CD4-positive, alpha-beta memory T cell (primary cell): ENCODE measurements at regions not wholly inside any gene's neighbourhood (a gene's known extent, or its start where the extent isn't known, plus 50 kb on each side); places are given as distances from the start of the nearest gene placed in this dataset.

Experiments
- CTCF ChIA-PET: fragments of 350-600 bp; sonication (Branson Sonifier 250); formaldehyde crosslinking; loops from one replicate; lab custom pipeline; 2021; ENCODE audit warnings: inconsistent platforms; ENCODE audit not compliant: partially characterized antibody; lab: Charles Lee
- POLR2A ChIA-PET: fragments of 350-600 bp; sonication (Branson Sonifier 250); formaldehyde crosslinking; loops from one replicate; lab custom pipeline; 2021; ENCODE audit not compliant: partially characterized antibody; lab: Charles Lee
- DNase-seq, 5 donors: peaks; one replicate each; pipeline versions ENCODE4 v3.0.0 to v3.0.0-alpha.2; 2020 to 2022; ENCODE audit warnings: mixed read lengths in 1 of 5
- H3K27ac ChIP-seq: one replicate; pipeline ENCODE4 v1.7.0; 2013; ENCODE audit warnings: low read depth, low read length
- H3K27me3 ChIP-seq: 2 replicates; pipeline ENCODE4 v1.7.0; 2013; ENCODE audit warnings: mild to moderate bottlenecking, low read length, moderate library complexity; ENCODE audit not compliant: insufficient read depth
- H3K36me3 ChIP-seq: 2 replicates; pipeline ENCODE4 v1.7.0; 2013; ENCODE audit warnings: mild to moderate bottlenecking, low read length, moderate library complexity; ENCODE audit not compliant: insufficient read depth
- H3K4me1 ChIP-seq: 2 replicates; pipeline ENCODE4 v1.7.0; 2013; ENCODE audit warnings: mild to moderate bottlenecking, low read length, moderate library complexity; ENCODE audit not compliant: insufficient read depth
- H3K4me3 ChIP-seq, 2 donors: one replicate each; pipeline ENCODE4 v1.7.0; 2013; ENCODE audit warnings: low read length in 2 of 2, mild to moderate bottlenecking in 1 of 2
- H3K9me3 ChIP-seq, 2 donors: one replicate each; pipeline ENCODE4 v1.7.0; 2013; ENCODE audit warnings: low read length in 2 of 2, control low read depth in 1 of 2; ENCODE audit not compliant: control insufficient read depth in 1 of 2
- H3K27ac Mint-ChIP-seq, 7 donors: one replicate each; pipeline ENCODE4 v1.8.0; 2020 to 2021; ENCODE audit warnings: mixed read lengths in 7 of 7, mild to moderate bottlenecking in 6 of 7, inconsistent platforms in 3 of 7, moderate library complexity in 3 of 7
- H3K27me3 Mint-ChIP-seq, 2 donors: one replicate each; pipeline ENCODE4 v1.8.0; 2020 to 2021; ENCODE audit warnings: mixed read lengths in 2 of 2
- H3K36me3 Mint-ChIP-seq, 2 donors: one replicate each; pipeline ENCODE4 v1.8.0; 2020 to 2021; ENCODE audit warnings: mixed read lengths in 2 of 2, inconsistent platforms in 1 of 2, mild to moderate bottlenecking in 1 of 2
- H3K4me1 Mint-ChIP-seq, 4 donors: one replicate each; pipeline ENCODE4 v1.8.0; 2020 to 2021; ENCODE audit warnings: mixed read lengths in 4 of 4, mild to moderate bottlenecking in 1 of 4
- H3K4me3 Mint-ChIP-seq, 8 donors: one replicate each; pipeline ENCODE4 v1.8.0; 2020 to 2021; ENCODE audit warnings: mixed read lengths in 8 of 8, mild to moderate bottlenecking in 7 of 8, moderate library complexity in 6 of 8, inconsistent platforms in 3 of 8
- H3K9me3 Mint-ChIP-seq, 8 donors: one replicate each; pipeline ENCODE4 v1.8.0; 2020 to 2021; ENCODE audit warnings: mixed read lengths in 8 of 8, mild to moderate bottlenecking in 5 of 8, inconsistent platforms in 3 of 8, moderate library complexity in 1 of 8
- intact Hi-C: fragments of 100-400 bp; cut with micrococcal nuclease; formaldehyde crosslinking; loops from one replicate; pipeline ENCODE4 v1.15.1; 2023

- H3K27ac Mint-ChIP-seq: no peak overlapping the region
- no peaks in the 10 kb centered on the region for H3K4me1 ChIP-seq
- intact Hi-C loops: no loop called here
- no peak overlapping the region for H3K4me3 Mint-ChIP-seq
- H3K4me3 ChIP-seq: no peak overlapping the region
- no peaks in the 10 kb centered on the region for H3K27me3 ChIP-seq
- no peaks in the 10 kb centered on the region for H3K9me3 ChIP-seq
- DNase-seq: no peak
- H3K9me3 Mint-ChIP-seq: peaks cover 0 to 7% (median 2%) of the 10 kb centered on the region in 8 donors
- no peak overlapping the region for H3K27ac ChIP-seq
- CTCF ChIA-PET: no interaction called here
- H3K36me3 ChIP-seq: no peaks in the 10 kb centered on the region
- no peaks in the 10 kb centered on the region for H3K36me3 Mint-ChIP-seq
- H3K27me3 Mint-ChIP-seq: no peaks in the 10 kb centered on the region
- no peaks in the 10 kb centered on the region for H3K4me1 Mint-ChIP-seq
- POLR2A ChIA-PET: no interaction called here
These were observed 488.1 kb upstream of the HTR2C start for GRCh38 chrX:114095789-114096188.

- no peak overlapping the region for H3K27ac Mint-ChIP-seq
- no peaks in the 10 kb centered on the region for H3K27me3 ChIP-seq
These were observed 496.3 kb upstream of the HTR2C start for GRCh38 chrX:114087543-114087942.

GRCh38 chrX:114077773-114078172 lies 506.1 kb upstream of the HTR2C start:
- Histone ChIP-seq H3K4me3 (no peak overlapping the region), H3K4me1 (no peaks in the 10 kb centered on the region), H3K27ac (no peak overlapping the region), H3K36me3 (no peaks in the 10 kb centered on the region), H3K9me3 (no peaks in the 10 kb centered on the region), H3K27me3 (no peaks in the 10 kb centered on the region)
- no peaks in the 10 kb centered on the region for H3K36me3 Mint-ChIP-seq
- intact Hi-C loops: no loop called here
- no peak overlapping the region for H3K27ac Mint-ChIP-seq
- H3K4me3 Mint-ChIP-seq: no peak overlapping the region
- H3K9me3 Mint-ChIP-seq: peaks cover 0 to 6% (median 0%) of the 10 kb centered on the region in 8 donors
- no peak for DNase-seq
- no peaks in the 10 kb centered on the region for H3K4me1 Mint-ChIP-seq
- no peaks in the 10 kb centered on the region for H3K27me3 Mint-ChIP-seq
- CTCF ChIA-PET: no interaction called here
- POLR2A ChIA-PET: no interaction called here

More at GRCh38 chrX:114087543-114087942, 496.3 kb upstream of the HTR2C start:
- POLR2A ChIA-PET: no interaction called here
- Histone ChIP-seq H3K4me1 (no peaks in the 10 kb centered on the region), H3K4me3 (no peak overlapping the region), H3K9me3 (no peaks in the 10 kb centered on the region), H3K27ac (no peak overlapping the region), H3K36me3 (no peaks in the 10 kb centered on the region)
- no peak for DNase-seq
- Mint-ChIP-seq H3K27me3 (no peaks in the 10 kb centered on the region), H3K36me3 (no peaks in the 10 kb centered on the region), H3K4me3 (no peak overlapping the region), H3K4me1 (no peaks in the 10 kb centered on the region), H3K9me3 (peaks cover 0 to 7% (median 2%) of the 10 kb centered on the region in 8 donors)
- CTCF ChIA-PET: no interaction called here
- intact Hi-C loops: no loop called here

GRCh38 chrX:114075073-114075673 lies 508.7 kb upstream of the HTR2C start:
- ChIA-PET CTCF (no interaction called here), POLR2A (no interaction called here)

GRCh38 chrX:114073926-114074325 lies 510.0 kb upstream of the HTR2C start:
- H3K27ac ChIP-seq: no peak overlapping the region
- Mint-ChIP-seq H3K27me3 (no peaks in the 10 kb centered on the region), H3K4me1 (no peaks in the 10 kb centered on the region), H3K4me3 (no peak overlapping the region), H3K9me3 (peaks cover 0 to 2% (median 0%) of the 10 kb centered on the region in 8 donors), H3K27ac (no peak overlapping the region), H3K36me3 (no peaks in the 10 kb centered on the region)
- no peak overlapping the region for H3K4me3 ChIP-seq
- no peaks in the 10 kb centered on the region for H3K4me1 ChIP-seq
- CTCF ChIA-PET: no interaction called here
- no peaks in the 10 kb centered on the region for H3K9me3 ChIP-seq
- intact Hi-C loops: no loop called here
- POLR2A ChIA-PET: no interaction called here
- DNase-seq: no peak
- no peaks in the 10 kb centered on the region for H3K36me3 ChIP-seq
- no peaks in the 10 kb centered on the region for H3K27me3 ChIP-seq

More at GRCh38 chrX:114075073-114075673, 508.7 kb upstream of the HTR2C start:
- Histone ChIP-seq H3K4me3 (no peak overlapping the region), H3K9me3 (no peaks in the 10 kb centered on the region), H3K4me1 (no peaks in the 10 kb centered on the region), H3K27ac (no peak overlapping the region), H3K27me3 (no peaks in the 10 kb centered on the region), H3K36me3 (no peaks in the 10 kb centered on the region)
- no peak overlapping the region for H3K27ac Mint-ChIP-seq
- H3K36me3 Mint-ChIP-seq: no peaks in the 10 kb centered on the region
- H3K27me3 Mint-ChIP-seq: no peaks in the 10 kb centered on the region
- intact Hi-C loops: no loop called here
- peaks cover 0 to 4% (median under 1%) of the 10 kb centered on the region in 8 donors for H3K9me3 Mint-ChIP-seq
- H3K4me3 Mint-ChIP-seq: no peak overlapping the region
- DNase-seq: no peak
- H3K4me1 Mint-ChIP-seq: no peaks in the 10 kb centered on the region

- H3K4me1 Mint-ChIP-seq: no peaks in the 10 kb centered on the region
- no peaks in the 10 kb centered on the region for H3K36me3 Mint-ChIP-seq
- ChIA-PET CTCF (no interaction called here), POLR2A (no interaction called here)
- H3K27ac ChIP-seq: no peak overlapping the region
- H3K36me3 ChIP-seq: no peaks in the 10 kb centered on the region
- peaks cover 0 to 2% (median 0%) of the 10 kb centered on the region in 8 donors for H3K9me3 Mint-ChIP-seq
- no peak overlapping the region for H3K4me3 ChIP-seq
- no peaks in the 10 kb centered on the region for H3K27me3 ChIP-seq
- H3K27ac Mint-ChIP-seq: no peak overlapping the region
- no peaks in the 10 kb centered on the region for H3K4me1 ChIP-seq
- no peaks in the 10 kb centered on the region for H3K9me3 ChIP-seq
- intact Hi-C loops: no loop called here
- DNase-seq: no peak
- H3K27me3 Mint-ChIP-seq: no peaks in the 10 kb centered on the region
- H3K4me3 Mint-ChIP-seq: no peak overlapping the region
These were observed 512.5 kb upstream of the HTR2C start for GRCh38 chrX:114071412-114071811.

GRCh38 chrX:114065577-114066223 lies 518.2 kb upstream of the HTR2C start:
- H3K4me1 ChIP-seq: no peaks in the 10 kb centered on the region
- no peak overlapping the region for H3K4me3 ChIP-seq
- ChIA-PET CTCF (no interaction called here), POLR2A (no interaction called here)
- no peaks in the 10 kb centered on the region for H3K27me3 ChIP-seq
- H3K27ac ChIP-seq: no peak overlapping the region
- Mint-ChIP-seq H3K9me3 (peaks cover 0 to 3% (median 0%) of the 10 kb centered on the region in 8 donors), H3K4me1 (no peaks in the 10 kb centered on the region), H3K4me3 (no peak overlapping the region), H3K27me3 (no peaks in the 10 kb centered on the region), H3K36me3 (no peaks in the 10 kb centered on the region), H3K27ac (no peak overlapping the region)
- DNase-seq: no peak
- no peaks in the 10 kb centered on the region for H3K36me3 ChIP-seq
- no peaks in the 10 kb centered on the region for H3K9me3 ChIP-seq
- intact Hi-C loops: no loop called here
